Superior temporal gyrus (tissue), 1 donor: ENCODE measurements at regions not wholly inside any gene's neighbourhood (a gene's known extent, or its start where the extent isn't known, plus 50 kb on each side); places are given as distances from the start of the nearest gene placed in this dataset.

Experiments
- DNase-seq: peaks from one replicate; pipeline ENCODE4 v3.0.0-alpha.2; 2016; ENCODE audit errors: extremely low spot score

DNA sequence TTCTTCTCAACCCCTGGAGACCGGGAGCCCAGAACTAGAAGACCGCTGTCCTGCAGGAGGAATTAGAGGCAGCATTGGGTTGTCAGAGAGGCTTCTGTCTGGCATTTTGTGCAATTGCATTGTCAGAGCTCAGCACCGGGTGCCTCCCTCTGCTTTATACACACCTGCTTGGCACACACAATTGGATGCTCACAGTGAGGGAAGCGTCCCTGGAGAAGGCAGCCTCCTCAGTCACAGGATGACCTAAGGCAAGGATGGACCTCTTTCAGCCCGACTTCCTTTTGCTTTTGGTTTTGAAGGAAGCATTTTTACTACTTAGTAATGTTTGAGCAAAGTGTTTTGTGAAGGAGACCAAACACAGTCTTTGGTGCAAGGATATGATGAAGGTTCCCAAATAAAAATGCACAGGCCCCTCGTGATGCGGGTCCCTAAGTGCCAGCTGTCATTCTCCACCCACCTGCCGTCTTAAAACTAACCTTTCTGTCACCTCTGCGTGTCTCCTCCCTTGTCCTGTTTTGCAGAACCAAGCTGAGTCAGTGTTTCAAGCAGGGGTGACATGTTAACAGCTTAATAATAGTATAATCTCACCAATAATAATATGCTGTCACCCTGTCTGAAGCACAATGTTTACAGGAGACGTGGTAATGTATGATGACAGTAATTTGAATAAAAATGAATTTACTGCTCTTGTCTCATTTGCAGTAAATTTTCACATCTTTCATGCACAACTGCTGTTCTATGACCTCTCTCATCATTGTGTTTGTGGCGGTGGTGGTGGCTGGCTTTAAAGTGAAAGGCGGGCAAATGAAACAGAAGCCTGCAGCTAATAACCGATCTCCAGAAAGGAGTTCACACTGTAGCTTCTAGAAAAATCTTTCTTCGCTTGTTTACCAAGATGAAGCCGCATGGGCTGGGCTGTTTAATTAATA is 430.2 kb upstream of the MKI67 start:
- no peak for DNase-seq

DNA sequence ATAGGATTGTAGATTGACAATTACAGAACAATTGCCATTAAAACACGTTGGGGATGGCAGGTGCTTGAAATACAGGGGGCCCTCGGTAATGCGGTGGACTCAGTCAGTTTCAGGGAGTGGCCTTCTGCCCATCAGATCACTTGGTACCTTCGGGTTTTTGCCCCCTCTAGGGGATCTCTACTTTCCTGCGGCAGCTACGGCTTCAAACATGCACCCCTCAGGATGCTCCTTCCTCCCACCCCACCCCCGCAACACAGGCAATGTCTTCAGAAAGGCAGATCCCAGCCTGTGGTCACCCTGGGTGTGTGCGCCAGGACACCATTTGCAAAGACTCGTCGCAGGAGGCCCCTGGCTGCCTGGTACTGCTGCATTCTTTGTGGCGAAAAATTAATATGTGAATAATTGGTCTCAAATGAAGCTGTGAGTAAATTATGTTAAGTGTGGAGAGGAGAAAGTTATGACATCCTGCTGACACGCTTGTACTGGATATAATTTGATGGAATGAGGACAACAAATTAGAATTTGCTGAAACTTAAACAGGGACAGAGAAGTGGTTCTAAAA is 431.0 kb upstream of the MKI67 start:
- no peak for DNase-seq

DNA sequence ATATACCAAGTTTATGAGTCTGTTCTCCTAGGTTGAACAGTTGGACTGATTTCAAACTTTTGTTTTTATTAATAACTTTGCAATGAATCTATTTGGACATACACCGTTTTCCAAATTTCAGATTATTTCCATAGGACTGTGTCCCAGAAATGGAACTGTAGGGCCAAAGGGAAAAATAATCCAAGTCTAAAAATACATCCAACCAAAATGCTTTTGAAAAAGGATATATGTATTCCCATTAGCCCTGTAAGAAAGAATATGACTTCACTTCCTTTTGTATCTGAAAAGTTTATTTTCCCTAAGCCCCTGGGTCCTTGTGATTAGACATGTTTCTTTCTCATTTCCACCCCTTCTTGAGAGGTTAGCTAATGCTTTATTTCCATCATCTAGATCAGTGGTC is 434.2 kb upstream of the MKI67 start:
- no peak for DNase-seq

DNA sequence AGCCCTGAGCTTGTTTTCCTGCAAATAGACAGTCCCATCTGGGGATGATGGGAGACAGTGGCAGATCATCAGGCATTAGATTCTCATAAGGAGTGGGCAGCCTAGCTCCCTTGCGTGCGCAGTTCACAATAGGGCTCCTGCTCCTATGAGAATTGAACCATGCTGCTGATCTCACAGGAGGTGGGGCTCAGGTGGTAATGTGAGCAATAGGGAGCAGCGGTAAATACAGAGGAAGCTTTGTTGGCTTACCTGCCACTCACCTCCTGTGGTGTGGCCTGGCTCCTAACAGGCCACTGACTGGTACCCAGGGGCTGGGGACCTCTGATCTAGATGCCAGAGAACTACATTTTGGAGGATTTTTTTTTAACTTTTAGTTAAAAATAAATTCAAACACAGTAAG is 434.8 kb upstream of the MKI67 start:
- no peak for DNase-seq

DNA sequence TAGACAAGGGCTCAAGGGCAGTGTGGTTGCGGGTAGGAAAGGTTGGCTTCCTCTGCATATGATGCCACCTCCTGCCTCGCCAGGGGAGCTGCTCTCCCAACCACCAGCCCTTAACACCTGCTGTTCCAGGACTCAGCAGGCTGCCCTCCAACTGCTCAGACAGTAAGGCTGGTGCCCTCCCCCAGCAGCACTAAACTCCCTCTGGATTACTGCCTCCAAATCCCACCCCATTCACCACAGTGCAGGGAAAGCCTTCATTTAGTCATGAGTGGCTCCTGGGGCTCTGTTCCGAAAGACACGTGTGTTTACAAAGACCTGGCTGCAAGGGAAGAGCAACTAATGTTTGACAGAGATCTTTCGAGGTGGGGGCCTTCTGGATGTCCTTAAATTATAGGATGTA is 437.2 kb upstream of the MKI67 start:
- no peak for DNase-seq

GRCh38 chr10:128563904-128564303 is 437.7 kb upstream of the MKI67 start:
- no peak for DNase-seq

GRCh38 chr10:128566361-128566968 is 440.2 kb upstream of the MKI67 start:
- no peak for DNase-seq

DNA sequence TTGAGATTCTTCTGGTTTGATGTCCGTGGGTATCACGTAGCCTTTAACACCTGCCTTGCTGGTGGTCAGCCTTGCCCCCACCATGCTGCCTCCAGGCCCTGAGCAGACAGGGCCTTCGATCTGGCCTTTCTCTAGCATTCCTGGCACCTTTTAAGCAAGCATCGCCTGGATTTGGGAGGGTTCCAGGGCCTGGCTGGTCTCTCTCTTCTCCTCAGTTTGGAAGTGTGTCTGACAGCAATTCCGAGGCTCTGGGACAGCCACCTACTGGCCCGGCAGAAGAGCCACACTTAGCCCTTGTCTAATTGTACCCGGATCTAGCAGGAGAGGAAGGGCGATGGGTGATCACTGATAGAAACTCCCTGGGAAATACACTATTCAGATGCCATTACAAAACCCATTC is 441.3 kb upstream of the MKI67 start:
- no peak for DNase-seq

GRCh38 chr10:128568041-128568440 is 441.8 kb upstream of the MKI67 start:
- no peak for DNase-seq

DNA sequence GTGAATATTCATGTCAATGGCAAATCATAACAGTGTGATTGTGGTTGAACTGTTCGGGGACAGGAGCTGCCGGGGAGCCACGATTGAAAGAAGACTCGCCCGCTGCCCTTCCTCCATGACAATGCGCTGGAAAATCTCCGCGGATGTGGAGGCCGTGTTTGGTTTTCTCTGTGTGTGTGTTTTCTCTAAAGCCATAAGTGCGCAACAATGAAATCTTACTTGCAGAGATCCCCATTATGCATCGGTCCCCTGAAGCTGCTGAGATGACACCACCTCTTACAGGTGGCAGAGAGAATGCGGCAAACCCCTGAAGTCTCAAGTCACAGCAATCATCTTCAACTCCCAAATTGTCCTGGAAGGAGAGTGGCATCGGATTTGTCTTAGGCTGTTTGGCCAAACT is 442.3 kb upstream of the MKI67 start:
- no peak for DNase-seq

DNA sequence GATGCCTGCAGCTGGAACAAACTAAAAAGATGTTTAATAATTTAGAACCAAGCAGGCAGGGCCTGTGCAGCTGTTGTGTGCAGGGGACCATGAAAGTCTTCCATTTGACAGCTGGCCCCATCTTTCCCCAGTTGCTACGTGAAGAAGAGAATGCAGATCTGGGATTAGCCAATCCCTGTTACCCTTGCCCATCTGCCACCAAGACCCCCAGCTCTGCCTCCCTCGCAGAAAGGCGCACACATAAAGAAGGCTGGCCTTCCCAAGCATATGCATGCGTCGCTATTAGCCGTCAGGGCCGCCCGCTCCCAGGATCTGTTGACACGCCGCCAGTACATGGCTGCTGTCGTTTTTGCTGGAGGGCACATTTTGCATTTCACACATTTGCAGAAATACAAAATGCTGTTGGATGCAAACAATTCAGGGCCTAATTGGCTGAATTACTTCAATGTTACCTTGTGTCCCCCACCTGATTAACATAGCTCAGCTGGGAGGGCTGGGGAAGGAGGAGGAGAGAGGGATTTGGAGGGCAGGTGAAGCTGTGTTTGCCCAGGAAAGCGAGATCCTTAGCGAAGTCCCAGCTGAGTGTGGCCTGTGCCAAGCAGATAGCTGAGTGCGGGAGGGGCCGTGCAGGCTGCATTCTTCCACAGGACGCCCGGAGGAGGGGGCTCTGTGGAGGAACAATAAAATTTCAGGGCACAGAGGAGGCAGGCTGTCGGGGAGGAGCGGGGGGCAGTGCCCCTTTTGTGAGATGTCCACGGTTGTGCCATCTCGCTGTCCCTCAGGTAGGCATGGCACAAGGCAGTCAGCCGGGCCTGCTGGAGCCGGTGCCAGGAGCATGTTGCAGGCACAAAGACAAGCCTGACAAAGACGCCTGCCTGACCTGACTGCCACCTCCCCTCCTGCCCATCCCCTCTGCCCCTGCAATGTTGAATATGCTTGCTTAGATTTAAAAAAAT is 443.0 kb upstream of the MKI67 start:
- no peak for DNase-seq

DNA sequence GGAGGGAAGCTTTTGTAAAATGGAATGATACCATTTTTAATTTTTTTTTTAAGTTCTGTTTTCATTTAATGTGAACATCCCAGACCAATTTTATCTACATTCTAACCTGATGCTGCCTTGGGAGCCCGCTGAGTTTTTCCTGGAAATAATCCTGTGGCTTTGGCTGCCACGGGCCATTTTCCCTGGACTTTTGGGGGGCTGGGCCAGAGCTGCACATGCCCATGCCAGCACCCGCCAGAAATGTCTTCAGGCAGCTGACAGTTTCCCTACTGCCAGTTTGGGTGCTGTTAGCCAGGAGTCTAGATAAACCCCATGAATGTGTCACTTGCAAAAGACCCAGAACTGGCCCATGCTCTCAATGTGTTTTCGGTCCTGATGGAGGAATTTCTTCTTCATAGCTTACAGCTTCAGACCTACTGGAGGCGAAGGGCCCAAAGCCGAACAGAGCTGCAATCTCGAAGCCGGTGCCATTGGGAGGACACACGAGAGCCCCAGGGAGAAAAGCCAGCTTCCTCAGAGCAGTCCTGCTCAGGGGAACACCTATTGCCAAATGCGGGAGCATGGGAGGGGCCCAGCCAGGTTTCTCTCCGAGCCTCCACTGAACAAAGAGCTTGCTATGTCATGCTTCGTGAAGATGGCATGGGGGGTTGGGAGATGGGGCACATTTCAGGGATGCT is 444.2 kb upstream of the MKI67 start:
- DNase-seq: no peak

DNA sequence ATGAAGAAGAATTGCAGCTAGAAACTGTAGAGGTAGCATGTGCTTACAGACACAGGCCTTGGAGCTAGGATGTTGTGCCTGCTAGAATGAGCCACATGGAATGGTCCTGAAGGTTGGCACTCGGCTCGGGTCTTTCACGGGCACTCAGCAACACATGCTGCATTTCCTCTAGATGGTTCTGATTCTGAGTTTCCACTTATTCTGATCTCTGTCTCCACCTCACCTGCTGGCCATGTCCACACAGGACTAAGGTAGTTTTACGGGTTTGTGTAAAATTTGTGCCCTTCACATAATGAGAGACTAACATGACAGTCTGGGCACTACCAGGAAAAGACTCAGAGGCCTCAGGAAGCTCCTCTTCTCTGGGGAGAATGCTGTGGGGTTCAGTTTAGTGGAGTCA is 444.8 kb upstream of the MKI67 start:
- no peak for DNase-seq

DNA sequence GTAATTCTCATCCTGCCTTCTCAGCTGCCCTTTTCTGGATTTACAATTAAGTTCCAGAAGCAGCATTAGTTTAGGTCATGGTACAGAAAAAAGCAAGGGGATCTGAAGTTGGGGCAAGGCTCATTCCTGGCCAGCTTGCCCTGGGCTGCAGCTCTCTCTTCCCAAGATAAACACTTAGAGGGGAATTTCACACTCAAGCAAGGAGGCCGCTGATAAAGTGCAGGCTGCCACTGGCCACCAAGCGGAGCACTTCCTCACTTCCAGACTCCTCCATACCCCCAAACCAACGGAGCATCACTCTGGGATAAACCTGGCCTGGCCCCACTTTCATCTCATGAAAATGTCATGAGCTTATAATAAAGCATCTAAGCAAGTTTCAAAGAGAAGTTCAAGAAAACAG is 445.5 kb upstream of the MKI67 start:
- no peak for DNase-seq

DNA sequence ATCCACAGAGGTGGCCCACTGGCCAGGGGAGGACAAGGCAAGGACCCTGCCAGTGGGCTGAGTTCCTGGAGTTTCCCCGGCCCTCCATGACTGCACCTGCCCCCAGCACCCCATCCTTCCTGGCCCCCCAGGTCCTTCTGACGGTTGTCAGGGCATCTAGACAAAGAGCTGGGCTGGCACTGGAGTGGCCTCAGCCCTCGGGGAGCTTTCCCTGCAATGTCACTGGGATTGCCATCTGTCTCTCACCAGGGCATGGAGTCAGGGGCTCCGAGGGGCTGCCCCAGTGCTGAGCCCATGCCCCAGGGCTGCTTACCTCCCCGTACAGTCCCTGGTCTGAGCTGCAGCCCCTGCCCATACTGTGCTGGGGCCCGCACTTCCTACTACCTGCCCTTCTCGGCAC is 446.5 kb upstream of the MKI67 start:
- DNase-seq: no peak

DNA sequence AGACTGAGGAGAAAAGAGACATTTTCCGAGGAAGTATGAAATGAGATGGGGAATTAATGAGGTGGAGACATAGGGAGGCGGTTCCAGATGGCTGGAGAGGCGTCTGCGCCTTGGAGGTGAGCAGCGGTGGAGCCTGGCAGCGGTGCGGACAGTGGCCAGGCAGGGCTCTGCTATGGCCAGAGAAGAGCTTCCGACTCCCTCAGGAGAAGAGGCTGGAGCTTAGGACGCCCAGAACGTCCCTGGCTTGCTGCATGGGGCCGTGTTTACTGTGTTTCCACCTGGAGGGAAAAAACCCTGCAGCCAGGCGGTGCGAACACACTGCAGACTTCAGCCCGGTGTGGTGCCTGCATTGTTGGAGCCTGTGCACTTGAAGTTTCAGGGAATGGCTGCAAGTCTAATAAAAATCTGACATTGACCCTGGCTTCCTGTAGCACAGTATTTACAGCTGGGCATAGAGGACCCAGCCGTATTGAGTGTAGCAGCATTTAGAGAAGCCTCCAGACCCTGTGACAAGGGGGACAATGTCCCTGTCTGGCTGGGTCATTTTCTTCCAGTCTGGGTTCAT is 447.1 kb upstream of the MKI67 start:
- no peak for DNase-seq

DNA sequence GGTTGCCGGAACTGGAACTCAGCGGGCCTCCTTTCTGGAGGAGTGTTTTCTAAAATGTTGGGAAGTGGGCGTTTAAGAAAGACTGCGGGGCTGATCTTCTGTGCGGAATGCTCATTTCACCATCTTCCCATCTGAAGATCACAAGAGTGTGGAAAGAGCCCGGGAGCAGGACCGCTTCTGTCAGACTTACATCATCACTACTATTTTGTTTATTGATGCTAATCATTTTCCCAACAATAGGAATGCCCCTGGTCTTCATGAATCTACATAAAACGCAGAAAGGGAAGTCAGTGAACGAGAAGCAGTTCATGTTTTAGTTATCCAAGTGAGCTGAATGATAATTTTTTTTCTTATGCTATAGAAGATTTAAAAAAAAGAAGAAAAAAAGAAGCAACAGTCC is 447.8 kb upstream of the MKI67 start:
- no peak for DNase-seq

DNA sequence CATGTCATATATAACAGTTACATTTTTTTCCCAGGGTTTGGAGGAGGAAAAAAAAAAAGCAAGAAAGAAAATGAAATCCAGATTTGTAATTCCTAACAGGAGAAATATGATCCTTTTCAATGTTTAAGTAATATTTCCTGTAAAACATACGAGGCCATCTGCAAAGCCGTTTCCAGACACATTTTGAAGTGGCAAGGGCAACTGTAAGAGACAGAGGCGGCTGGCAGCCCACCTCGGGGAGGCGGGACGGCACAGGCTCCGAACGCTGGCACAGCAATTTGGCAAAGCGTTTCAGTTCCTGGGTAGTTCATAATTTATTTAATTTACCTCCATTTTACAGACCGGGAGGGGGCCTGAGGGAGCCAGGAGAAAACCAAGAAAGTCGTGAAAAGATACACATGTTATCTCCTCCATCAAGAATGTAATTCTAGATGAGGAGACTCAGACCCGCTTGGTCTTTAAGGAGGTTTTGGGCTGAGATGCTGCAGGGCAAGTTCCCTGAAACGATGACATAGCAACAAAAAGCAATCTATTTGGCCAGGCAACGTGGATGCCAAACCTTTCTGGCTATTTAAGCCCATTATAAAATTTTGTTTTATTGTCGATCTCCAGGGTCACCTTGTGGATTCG is 448.5 kb upstream of the MKI67 start:
- DNase-seq: no peak

DNA sequence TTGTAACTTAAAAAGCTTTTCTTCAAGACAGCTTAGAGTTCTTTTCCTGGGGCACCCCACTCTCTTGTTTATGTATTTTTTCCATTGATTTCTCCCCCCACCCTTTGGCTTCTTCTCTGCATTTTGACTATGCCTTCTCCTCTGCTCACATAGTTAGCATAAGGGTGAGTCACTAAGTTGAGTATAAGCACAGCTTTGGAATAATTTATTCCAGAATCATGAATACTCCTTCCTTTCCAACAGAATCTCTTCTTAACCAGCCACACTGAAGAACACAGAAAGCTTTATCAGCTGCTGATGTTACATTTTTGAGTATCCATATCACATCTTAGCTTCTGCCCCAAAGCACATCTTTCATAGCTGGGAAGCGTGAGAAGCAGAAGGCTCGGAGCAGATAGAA is 449.5 kb upstream of the MKI67 start:
- no peak for DNase-seq

DNA sequence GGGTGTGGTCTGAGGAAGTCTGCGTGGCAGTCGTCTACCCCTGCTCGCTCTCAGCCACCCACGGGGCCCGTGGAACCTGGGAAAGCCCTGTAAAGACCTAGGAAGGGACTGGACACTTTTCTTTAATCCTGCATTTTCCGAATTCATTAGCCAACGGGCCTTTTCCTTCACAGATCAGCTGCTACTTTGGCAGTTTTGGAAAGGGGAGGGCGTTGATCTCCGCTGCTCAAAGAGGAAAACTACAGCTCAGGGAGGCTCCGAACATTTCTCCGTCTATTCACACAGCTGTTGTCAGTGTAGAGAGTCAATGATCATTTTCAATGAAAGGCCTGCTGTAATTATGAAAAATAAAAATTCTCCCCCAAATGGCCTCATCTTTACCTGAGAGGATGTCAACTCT is 450.1 kb upstream of the MKI67 start:
- no peak for DNase-seq
